CD4-positive, alpha-beta T cell (primary cell): ENCODE measurements at regions not wholly inside any gene's neighbourhood (a gene's known extent, or its start where the extent isn't known, plus 50 kb on each side); places are given as distances from the start of the nearest gene placed in this dataset.

Experiments
- ATAC-seq: fragments of 200-7000 bp; cut with Tn5 transposase; one replicate; pipeline ENCODE4 v1.10.0; 2022; ENCODE audit warnings: mild to moderate bottlenecking; ENCODE audit not compliant: poor library complexity
- CTCF ChIA-PET: fragments of 350-600 bp; sonication (Branson Sonifier 250); formaldehyde crosslinking; loops from one replicate; lab custom pipeline; 2021; ENCODE audit warnings: antibody characterized with exemption, inconsistent platforms; lab: Charles Lee
- POLR2A ChIA-PET: fragments of 350-600 bp; sonication (Branson Sonifier 250); formaldehyde crosslinking; loops from one replicate; lab custom pipeline; 2021; ENCODE audit warnings: antibody characterized with exemption, inconsistent platforms; lab: Charles Lee
- DNase-seq, 14 experiments: peaks; one replicate each; pipeline ENCODE4 v3.0.0-alpha.2; 2013 to 2020; ENCODE audit warnings: mixed read lengths in 2 of 14
- H3K27ac ChIP-seq, 2 donors: one replicate each; pipeline versions ENCODE4 v1.5.1 to v1.7.0; 2013; ENCODE audit warnings: low read length in 2 of 2, low read depth in 1 of 2, mild to moderate bottlenecking in 1 of 2
- H3K27me3 ChIP-seq, 2 experiments: 1 replicate in 1 of 2; 2 replicates in 1 of 2; pipeline versions ENCODE4 v1.6.1 to v1.7.0; 2013; ENCODE audit warnings: low read length in 2 of 2, control low read depth in 1 of 2, mild to moderate bottlenecking in 1 of 2, moderate library complexity in 1 of 2; ENCODE audit not compliant: insufficient read depth in 2 of 2, control insufficient read depth in 1 of 2
- H3K36me3 ChIP-seq: one replicate; pipeline ENCODE4 v1.6.1; 2013; ENCODE audit warnings: low read length, control low read depth; ENCODE audit not compliant: insufficient read depth
- H3K4me1 ChIP-seq: one replicate; pipeline ENCODE4 v1.6.1; 2013; ENCODE audit warnings: low read length, control low read depth; ENCODE audit not compliant: insufficient read depth
- H3K4me3 ChIP-seq: one replicate; pipeline ENCODE4 v1.5.1; 2013; ENCODE audit warnings: mild to moderate bottlenecking, low read length, moderate library complexity
- H3K9me3 ChIP-seq, 2 experiments: 1 replicate in 1 of 2; 2 replicates in 1 of 2; pipeline versions ENCODE4 v1.6.1 to v1.7.0; 2013; ENCODE audit warnings: low read length in 2 of 2, mild to moderate bottlenecking in 2 of 2, control low read depth in 1 of 2, moderate library complexity in 1 of 2; ENCODE audit not compliant: control insufficient read depth in 1 of 2, insufficient read depth in 1 of 2
- H3K27ac Mint-ChIP-seq: one replicate; pipeline ENCODE4 v1.8.0; 2020; ENCODE audit warnings: mixed read lengths
- H3K27me3 Mint-ChIP-seq: one replicate; pipeline ENCODE4 v1.8.0; 2021; ENCODE audit warnings: mixed read lengths
- H3K36me3 Mint-ChIP-seq: one replicate; pipeline ENCODE4 v1.8.0; 2021; ENCODE audit warnings: low read depth, mixed read lengths
- H3K4me1 Mint-ChIP-seq: one replicate; pipeline ENCODE4 v1.8.0; 2021; ENCODE audit warnings: low read depth, mixed read lengths
- H3K4me3 Mint-ChIP-seq: one replicate; pipeline ENCODE4 v1.8.0; 2020; ENCODE audit warnings: mild to moderate bottlenecking, mixed read lengths
- H3K9me3 Mint-ChIP-seq: one replicate; pipeline ENCODE4 v1.8.0; 2020; ENCODE audit warnings: mixed read lengths
- CTCF ChIP-seq: fragments of 200-600 bp; IDR thresholded peaks from one replicate; pipeline ENCODE4 v1.8.0; 2022; ENCODE audit warnings: antibody characterized with exemption, mild to moderate bottlenecking
- intact Hi-C, 2 experiments: fragments of 100-400 bp; cut with DNase I in 1 of 2; cut with micrococcal nuclease in 1 of 2; formaldehyde crosslinking; loops; one replicate each; pipeline versions ENCODE4 v1.15.1 to v1.9.0; 2023 to 2025; cut with DNase I, micrococcal nuclease

GRCh38 chr5:176152930-176153311 is 85.3 kb upstream of the SIMC1 start:
- no peak overlapping the region for H3K27ac Mint-ChIP-seq
- peaks cover 65% of the 10 kb centered on the region for H3K27me3 Mint-ChIP-seq
- no peaks in the 10 kb centered on the region for H3K9me3 ChIP-seq
- no peak overlapping the region for H3K4me3 Mint-ChIP-seq
- H3K36me3 ChIP-seq, result no peaks in the 10 kb centered on the region
- CTCF ChIA-PET, result no interaction called here
- intact Hi-C loops, result no loop called here
- H3K4me3 ChIP-seq, result no peak overlapping the region
- H3K36me3 Mint-ChIP-seq, result no peaks in the 10 kb centered on the region
- no peak for TF ChIP-seq CTCF
- H3K4me1 ChIP-seq, result no peaks in the 10 kb centered on the region
- peaks cover 4 to 7% of the 10 kb centered on the region in 2 experiments for H3K27me3 ChIP-seq
- no peaks in the 10 kb centered on the region for H3K4me1 Mint-ChIP-seq
- H3K27ac ChIP-seq, result no peak overlapping the region
- POLR2A ChIA-PET, result no interaction called here
- ATAC-seq (no peak), DNase-seq (no peak)
- H3K9me3 Mint-ChIP-seq, result no peaks in the 10 kb centered on the region

- ATAC-seq (no peak), DNase-seq (no peak)
- Mint-ChIP-seq H3K27ac (no peak overlapping the region), H3K27me3 (peaks cover 71% of the 10 kb centered on the region), H3K36me3 (no peaks in the 10 kb centered on the region), H3K4me1 (no peaks in the 10 kb centered on the region), H3K9me3 (no peaks in the 10 kb centered on the region), H3K4me3 (no peak overlapping the region)
- H3K27ac ChIP-seq, result no peak overlapping the region
- ChIA-PET CTCF (no interaction called here), POLR2A (no interaction called here)
- no peaks in the 10 kb centered on the region for H3K4me1 ChIP-seq
- no peaks in the 10 kb centered on the region for H3K9me3 ChIP-seq
- intact Hi-C loops, result no loop called here
- H3K36me3 ChIP-seq, result no peaks in the 10 kb centered on the region
- no peak overlapping the region for H3K4me3 ChIP-seq
- H3K27me3 ChIP-seq, result peaks cover 4 to 7% of the 10 kb centered on the region in 2 experiments
- no peak for TF ChIP-seq CTCF
Observed at GRCh38 chr5:176153741-176154140, 84.5 kb upstream of the SIMC1 start.

GRCh38 chr5:176154821-176155220 is 83.4 kb upstream of the SIMC1 start:
- Mint-ChIP-seq H3K9me3 (no peaks in the 10 kb centered on the region), H3K36me3 (no peaks in the 10 kb centered on the region), H3K27me3 (peaks cover 75% of the 10 kb centered on the region), H3K4me3 (no peak overlapping the region), H3K4me1 (no peaks in the 10 kb centered on the region), H3K27ac (no peak overlapping the region)
- TF ChIP-seq CTCF, result no peak
- Histone ChIP-seq H3K27ac (no peak overlapping the region), H3K36me3 (no peaks in the 10 kb centered on the region), H3K9me3 (no peaks in the 10 kb centered on the region), H3K4me1 (no peaks in the 10 kb centered on the region), H3K4me3 (no peak overlapping the region), H3K27me3 (peaks cover 4 to 7% of the 10 kb centered on the region in 2 experiments)
- no peak for ATAC-seq
- intact Hi-C loops, result no loop called here
- no peak for DNase-seq
- ChIA-PET POLR2A (no interaction called here), CTCF (no interaction called here)
